ENCODE measurements at regions not wholly inside any gene's neighbourhood (a gene's known extent, or its start where the extent isn't known, plus 50 kb on each side); places are given as distances from the start of the nearest gene placed in this dataset.

GRCh38 chr10:69732826-69733150 is 68.9 kb upstream of the COL13A1 start:
- no peak for TF ChIP-seq CTCF (IDR thresholded peaks at IDR 0.05)
- H3K4me3 Mint-ChIP-seq, result no peak overlapping the region
- peaks cover 37% of the 10 kb centered on the region for H3K4me1 Mint-ChIP-seq (ENCODE audit: low read depth)
- no peaks in the 10 kb centered on the region for H3K9me3 Mint-ChIP-seq
- H3K27ac Mint-ChIP-seq, result no peak overlapping the region
- H3K27me3 Mint-ChIP-seq (ENCODE audit: insufficient read depth), result peaks cover 7% of the 10 kb centered on the region
- H3K36me3 Mint-ChIP-seq (ENCODE audit: low read depth), result no peaks in the 10 kb centered on the region
- DNase-seq, result no peak

GRCh38 chr10:69733791-69734261 is 67.9 kb upstream of the COL13A1 start:
- Mint-ChIP-seq H3K9me3 (no peaks in the 10 kb centered on the region), H3K4me1 (ENCODE audit: low read depth) (peaks cover 26% of the 10 kb centered on the region), H3K36me3 (ENCODE audit: low read depth) (no peaks in the 10 kb centered on the region), H3K27ac (no peak overlapping the region), H3K27me3 (ENCODE audit: insufficient read depth) (peaks cover 11% of the 10 kb centered on the region), H3K4me3 (no peak overlapping the region)
- TF ChIP-seq CTCF (IDR thresholded peaks at IDR 0.05), result no peak
- peak; percentile 36 for DNase-seq

- no peak overlapping the region for H3K27ac Mint-ChIP-seq
- peaks cover 24% of the 10 kb centered on the region for H3K4me1 Mint-ChIP-seq (ENCODE audit: low read depth)
- peaks cover 12% of the 10 kb centered on the region for H3K27me3 Mint-ChIP-seq (ENCODE audit: insufficient read depth)
- no peak for TF ChIP-seq CTCF (IDR thresholded peaks at IDR 0.05)
- DNase-seq, result no peak
- H3K9me3 Mint-ChIP-seq, result no peaks in the 10 kb centered on the region
- H3K4me3 Mint-ChIP-seq, result no peak overlapping the region
- no peaks in the 10 kb centered on the region for H3K36me3 Mint-ChIP-seq (ENCODE audit: low read depth)
Measured at GRCh38 chr10:69734416-69734796, 67.3 kb upstream of the COL13A1 start.

GRCh38 chr10:69734797-69735468 is 66.8 kb upstream of the COL13A1 start:
- no peak for TF ChIP-seq CTCF (IDR thresholded peaks at IDR 0.05)
- H3K27me3 Mint-ChIP-seq (ENCODE audit: insufficient read depth), result peaks cover 12% of the 10 kb centered on the region
- DNase-seq, result no peak
- H3K27ac Mint-ChIP-seq, result no peak overlapping the region
- H3K9me3 Mint-ChIP-seq, result no peaks in the 10 kb centered on the region
- H3K4me1 Mint-ChIP-seq (ENCODE audit: low read depth), result peaks cover 24% of the 10 kb centered on the region
- H3K36me3 Mint-ChIP-seq (ENCODE audit: low read depth), result no peaks in the 10 kb centered on the region
- no peak overlapping the region for H3K4me3 Mint-ChIP-seq

GRCh38 chr10:69736886-69737641 is 64.6 kb upstream of the COL13A1 start:
- Mint-ChIP-seq H3K4me1 (ENCODE audit: low read depth) (peaks cover 24% of the 10 kb centered on the region), H3K9me3 (no peaks in the 10 kb centered on the region), H3K27me3 (ENCODE audit: insufficient read depth) (peaks cover 21% of the 10 kb centered on the region), H3K4me3 (no peak overlapping the region), H3K27ac (no peak overlapping the region), H3K36me3 (ENCODE audit: low read depth) (no peaks in the 10 kb centered on the region)
- no peak for DNase-seq
- TF ChIP-seq CTCF (IDR thresholded peaks at IDR 0.05), result no peak

Data from HFFc6 (cell line).